Fibroblast of lung (primary cell): ENCODE measurements at regions not wholly inside any gene's neighbourhood (a gene's known extent, or its start where the extent isn't known, plus 50 kb on each side); places are given as distances from the start of the nearest gene placed in this dataset.

ENCODE experiments used
- DNase-seq, 2 donors: peaks; one replicate each; pipeline versions ENCODE4 v3.0.0 to v3.0.0-alpha.2; 2010; ENCODE audit warnings: low read depth in 2 of 2
- H2AFZ ChIP-seq: 2 replicates; pipeline ENCODE4 v1.5.1; 2012; ENCODE audit warnings: low read length, control low read depth, inconsistent platforms
- H3K27ac ChIP-seq: 2 replicates; pipeline ENCODE4 v1.5.1; 2011; ENCODE audit warnings: low read length, control low read depth; ENCODE audit not compliant: insufficient read depth
- H3K27me3 ChIP-seq: 2 replicates; pipeline ENCODE4 v1.5.1; 2011; ENCODE audit warnings: mild to moderate bottlenecking, low read length; ENCODE audit not compliant: control insufficient read depth, insufficient read depth
- H3K36me3 ChIP-seq: 2 replicates; pipeline ENCODE4 v1.5.1; 2011; ENCODE audit warnings: low read length; ENCODE audit not compliant: control insufficient read depth, insufficient read depth
- H3K4me1 ChIP-seq: 2 replicates; pipeline ENCODE4 v1.5.1; 2011; ENCODE audit warnings: low read length; ENCODE audit not compliant: control insufficient read depth, insufficient read depth; ENCODE audit errors: extremely low read depth
- H3K4me2 ChIP-seq: 2 replicates; pipeline ENCODE4 v1.5.1; 2011; ENCODE audit warnings: low read length, control low read depth; ENCODE audit not compliant: insufficient read depth; ENCODE audit errors: extremely low read depth
- H3K4me3 ChIP-seq, 4 experiments: fragments of 200-600 bp in 1 of 4; sonication (generic) in 1 of 4; replicated peaks in 1 of 4; 2 replicates each; pipeline ENCODE4 v1.5.1; 2011 to 2016; ENCODE audit warnings: low read length in 4 of 4, low read depth in 3 of 4, mild to moderate bottlenecking in 3 of 4, control low read depth in 2 of 4, inconsistent platforms in 1 of 4, mixed read lengths in 1 of 4; ENCODE audit not compliant: insufficient read depth in 1 of 4; ENCODE audit errors: control extremely low read depth in 1 of 4
- H3K79me2 ChIP-seq: 2 replicates; pipeline ENCODE4 v1.5.1; 2012; ENCODE audit warnings: mild to moderate bottlenecking, low read length, inconsistent platforms; ENCODE audit not compliant: control insufficient read depth, insufficient read depth
- H3K9ac ChIP-seq: 2 replicates; pipeline ENCODE4 v1.5.1; 2011; ENCODE audit warnings: mild to moderate bottlenecking, low read length, control low read depth; ENCODE audit not compliant: insufficient read depth
- H3K9me3 ChIP-seq: 2 replicates; pipeline ENCODE4 v1.5.1; 2012; ENCODE audit warnings: low read depth, low read length; ENCODE audit not compliant: control insufficient read depth, insufficient read depth
- H4K20me1 ChIP-seq: 2 replicates; pipeline ENCODE4 v1.5.1; 2011; ENCODE audit warnings: low read length; ENCODE audit not compliant: control insufficient read depth, insufficient read depth; ENCODE audit errors: extremely low read depth
- CTCF ChIP-seq, 2 donors: IDR thresholded peaks in 1 of 2; conservative IDR thresholded peaks in 1 of 2; 1 replicate in 1 of 2; 2 replicates in 1 of 2; pipeline ENCODE4 v1.5.1; 2011 to 2012; ENCODE audit warnings: low read length in 2 of 2, control low read depth in 1 of 2, inconsistent platforms in 1 of 2, low read depth in 1 of 2, mild to moderate bottlenecking in 1 of 2
- EZH2 ChIP-seq: IDR thresholded peaks from 2 replicates; pipeline ENCODE4 v1.5.1; 2012; ENCODE audit warnings: low read length, control low read depth, mild to moderate bottlenecking; ENCODE audit errors: missing control alignments

GRCh38 chr10:129179245-129179971 is 287.6 kb upstream of the MGMT start:
- H3K4me3 ChIP-seq, result no peak overlapping the region
- H3K36me3 ChIP-seq, result no peaks in the 10 kb centered on the region
- no peak overlapping the region for H3K27ac ChIP-seq
- no peak overlapping the region for H3K9ac ChIP-seq
- H2AFZ ChIP-seq, result no peak overlapping the region
- no peaks in the 10 kb centered on the region for H4K20me1 ChIP-seq
- TF ChIP-seq CTCF (conservative IDR thresholded peaks at IDR 0.05 in 1 of 2, IDR thresholded peaks at IDR 0.05 in 1 of 2; ENCODE audit: low read depth in 1 of 2, low read length in 2 of 2) (no peak), EZH2 (no peak)
- no peak overlapping the region for H3K4me2 ChIP-seq
- H3K9me3 ChIP-seq, result no peaks in the 10 kb centered on the region
- no peak for DNase-seq
- no peaks in the 10 kb centered on the region for H3K27me3 ChIP-seq
- H3K4me1 ChIP-seq, result no peaks in the 10 kb centered on the region
- no peaks in the 10 kb centered on the region for H3K79me2 ChIP-seq

GRCh38 chr10:129179972-129180678 is 286.9 kb upstream of the MGMT start:
- no peak for TF ChIP-seq CTCF (conservative IDR thresholded peaks at IDR 0.05 in 1 of 2, IDR thresholded peaks at IDR 0.05 in 1 of 2; ENCODE audit: low read depth in 1 of 2, low read length in 2 of 2)
- no peak for TF ChIP-seq EZH2
- Histone ChIP-seq H3K4me2 (no peak overlapping the region), H3K9ac (no peak overlapping the region), H3K4me1 (no peaks in the 10 kb centered on the region), H3K27ac (no peak overlapping the region), H3K4me3 (no peak overlapping the region), H2AFZ (no peak overlapping the region), H3K27me3 (no peaks in the 10 kb centered on the region), H3K36me3 (no peaks in the 10 kb centered on the region), H3K79me2 (no peaks in the 10 kb centered on the region), H3K9me3 (no peaks in the 10 kb centered on the region), H4K20me1 (no peaks in the 10 kb centered on the region)
- DNase-seq, result no peak

- Histone ChIP-seq H3K27me3 (no peaks in the 10 kb centered on the region), H3K9ac (no peak overlapping the region), H3K27ac (no peak overlapping the region), H4K20me1 (no peaks in the 10 kb centered on the region), H3K4me1 (no peaks in the 10 kb centered on the region), H2AFZ (no peak overlapping the region), H3K4me2 (no peak overlapping the region), H3K4me3 (no peak overlapping the region), H3K36me3 (no peaks in the 10 kb centered on the region), H3K79me2 (no peaks in the 10 kb centered on the region), H3K9me3 (no peaks in the 10 kb centered on the region)
- no peak for DNase-seq
- no peak for TF ChIP-seq EZH2
- TF ChIP-seq CTCF (conservative IDR thresholded peaks at IDR 0.05 in 1 of 2, IDR thresholded peaks at IDR 0.05 in 1 of 2; ENCODE audit: low read depth in 1 of 2, low read length in 2 of 2), result no peak
Observed at GRCh38 chr10:129184196-129184595, 282.8 kb upstream of the MGMT start.
